Keratinocyte (primary cell): ENCODE measurements at regions not wholly inside any gene's neighbourhood (a gene's known extent, or its start where the extent isn't known, plus 50 kb on each side); places are given as distances from the start of the nearest gene placed in this dataset.

Experiments used
- EZH2 ChIP-seq: IDR thresholded peaks from one replicate; pipeline ENCODE4 v1.6.1; 2012; ENCODE audit warnings: inconsistent platforms, mild to moderate bottlenecking, low read length, moderate library complexity
- TF ChIP-seq, protein P1 (sequence below), 3 experiments: IDR thresholded peaks in 1 of 3; conservative IDR thresholded peaks in 1 of 3; optimal IDR thresholded peaks in 1 of 3; 2 replicates in 2 of 3; 3 replicates in 1 of 3; pipeline versions ENCODE3 to v1.5.1; 2011; ENCODE audit warnings: low read length in 3 of 3, mild to moderate bottlenecking in 3 of 3, moderate library complexity in 2 of 3, control low read depth in 1 of 3, inconsistent platforms in 1 of 3; ENCODE audit not compliant: insufficient read depth in 2 of 3; ENCODE audit errors: extremely low read depth in 1 of 3

DNA sequence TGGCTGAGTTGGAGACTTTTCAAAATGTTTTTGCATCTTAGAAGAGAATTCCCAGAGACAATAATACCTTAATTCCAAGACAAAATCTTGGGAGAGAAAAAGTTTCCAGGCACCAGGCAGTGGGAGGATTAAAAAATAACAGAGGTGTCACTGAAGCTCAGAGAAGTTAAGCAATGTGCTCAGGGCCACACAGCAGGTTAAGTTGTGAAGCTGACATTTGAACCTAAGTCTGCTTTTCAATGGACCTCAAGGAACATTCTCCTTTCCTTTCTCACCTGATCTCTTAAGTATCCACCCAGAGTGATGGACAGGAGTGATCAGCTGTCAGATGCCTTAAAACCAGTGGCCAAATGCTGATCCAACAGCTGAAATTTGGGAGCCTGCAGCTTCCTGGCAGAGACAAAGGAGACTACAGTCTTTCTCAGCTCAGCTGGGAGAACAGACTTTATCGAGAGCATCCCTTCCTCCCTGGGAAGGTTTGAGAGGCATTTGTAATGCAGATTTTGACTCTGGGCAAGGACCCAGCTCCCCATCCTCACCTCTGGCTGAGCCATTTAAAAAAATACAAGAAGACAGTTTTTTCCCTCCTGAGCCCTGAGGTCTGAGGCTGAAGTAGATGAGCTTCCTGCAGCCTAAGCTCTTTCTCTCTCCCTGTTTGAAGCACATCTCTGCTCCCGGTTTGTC lies 174.9 kb upstream of the RPH3A start:
- TF ChIP-seq, protein P1, sequence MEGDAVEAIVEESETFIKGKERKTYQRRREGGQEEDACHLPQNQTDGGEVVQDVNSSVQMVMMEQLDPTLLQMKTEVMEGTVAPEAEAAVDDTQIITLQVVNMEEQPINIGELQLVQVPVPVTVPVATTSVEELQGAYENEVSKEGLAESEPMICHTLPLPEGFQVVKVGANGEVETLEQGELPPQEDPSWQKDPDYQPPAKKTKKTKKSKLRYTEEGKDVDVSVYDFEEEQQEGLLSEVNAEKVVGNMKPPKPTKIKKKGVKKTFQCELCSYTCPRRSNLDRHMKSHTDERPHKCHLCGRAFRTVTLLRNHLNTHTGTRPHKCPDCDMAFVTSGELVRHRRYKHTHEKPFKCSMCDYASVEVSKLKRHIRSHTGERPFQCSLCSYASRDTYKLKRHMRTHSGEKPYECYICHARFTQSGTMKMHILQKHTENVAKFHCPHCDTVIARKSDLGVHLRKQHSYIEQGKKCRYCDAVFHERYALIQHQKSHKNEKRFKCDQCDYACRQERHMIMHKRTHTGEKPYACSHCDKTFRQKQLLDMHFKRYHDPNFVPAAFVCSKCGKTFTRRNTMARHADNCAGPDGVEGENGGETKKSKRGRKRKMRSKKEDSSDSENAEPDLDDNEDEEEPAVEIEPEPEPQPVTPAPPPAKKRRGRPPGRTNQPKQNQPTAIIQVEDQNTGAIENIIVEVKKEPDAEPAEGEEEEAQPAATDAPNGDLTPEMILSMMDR (optimal IDR thresholded peaks at IDR 0.05 in 1 of 3, IDR thresholded peaks at IDR 0.05 in 1 of 3, conservative IDR thresholded peaks at IDR 0.05 in 1 of 3; ENCODE audit: extremely low read depth in 1 of 3, insufficient read depth in 2 of 3, low read length in 3 of 3), result no peak
- no peak for TF ChIP-seq EZH2
